Fibroblast of mammary gland (primary cell): ENCODE measurements at regions not wholly inside any gene's neighbourhood (a gene's known extent, or its start where the extent isn't known, plus 50 kb on each side); places are given as distances from the start of the nearest gene placed in this dataset.
"Not testable (repeated sequence)": the region's sequence is repeated elsewhere in the genome, so short reads cannot be mapped to it uniquely, and the experiment has no call there.

ENCODE experiments used
- DNase-seq: peaks from one replicate; pipeline ENCODE4 v3.0.0-alpha.2; 2010; ENCODE audit warnings: low read depth
- H3K4me3 ChIP-seq: 2 replicates; pipeline ENCODE4 v1.5.1; 2011; ENCODE audit warnings: low read depth, mild to moderate bottlenecking, low read length, moderate library complexity; ENCODE audit not compliant: control insufficient read depth
- CTCF ChIP-seq: conservative IDR thresholded peaks from 2 replicates; pipeline ENCODE4 v1.5.1; 2011; ENCODE audit warnings: low read depth, low read length, inconsistent platforms; ENCODE audit not compliant: control insufficient read depth, insufficient read depth

DNA sequence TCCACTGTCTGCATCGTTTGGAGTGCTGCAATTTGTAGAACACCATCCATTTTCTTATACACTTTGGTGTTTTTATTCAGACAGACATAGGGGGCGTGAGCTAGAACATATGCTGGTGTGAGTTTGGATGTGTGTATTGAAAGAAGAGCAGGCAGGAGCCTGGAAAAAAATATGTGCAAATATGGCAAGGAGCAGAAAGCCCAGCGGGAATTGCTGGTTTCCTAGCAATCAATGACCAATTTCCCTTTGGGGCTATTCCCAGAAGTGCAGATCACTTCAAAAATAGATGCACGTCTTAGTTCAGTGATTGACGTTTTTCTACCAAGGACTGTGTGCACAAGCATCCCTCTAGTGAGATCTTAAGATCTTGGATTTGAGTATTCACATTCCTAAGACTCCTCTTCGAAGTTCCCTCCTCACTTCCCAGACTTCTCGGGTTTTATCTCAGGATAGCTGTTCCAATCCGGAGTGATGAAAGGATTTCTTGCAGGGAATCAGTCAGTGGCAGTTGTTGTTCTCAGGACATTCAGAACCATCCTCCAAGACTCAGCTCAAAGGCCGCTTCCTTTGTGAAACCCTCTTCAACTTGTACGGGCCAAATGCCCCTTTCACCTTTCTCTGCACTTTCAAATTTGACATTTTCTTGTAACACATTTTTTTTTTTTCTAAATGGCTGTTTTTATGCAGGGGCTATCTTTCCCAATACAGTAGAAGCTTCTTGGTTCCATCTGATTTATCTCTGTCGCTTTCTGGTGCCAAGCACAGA lies 268.7 kb upstream of the ASIC2 start:
- TF ChIP-seq CTCF: no peak
- no peak for DNase-seq
- H3K4me3 ChIP-seq: no peak overlapping the region

DNA sequence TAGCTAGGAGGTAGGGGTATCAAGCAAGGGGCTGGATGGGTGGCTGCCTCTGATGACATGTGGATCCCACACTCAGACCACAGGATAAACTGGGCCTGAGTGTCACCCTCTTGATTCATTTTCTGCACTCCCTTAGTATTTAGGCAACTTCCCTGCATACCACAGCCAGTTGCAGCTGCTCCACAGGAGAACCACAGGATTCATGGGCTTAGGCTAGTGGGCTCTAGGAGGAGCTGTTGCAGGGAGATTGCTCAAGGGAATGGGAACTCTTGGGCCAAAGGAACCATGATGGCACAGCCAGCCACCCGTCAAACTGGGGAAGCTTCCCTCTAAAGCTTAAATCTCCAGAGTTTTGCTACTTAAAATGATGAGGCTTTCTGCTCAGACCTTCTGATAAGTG lies 269.7 kb upstream of the ASIC2 start:
- DNase-seq: no peak
- TF ChIP-seq CTCF: no peak
- H3K4me3 ChIP-seq: no peak overlapping the region

DNA sequence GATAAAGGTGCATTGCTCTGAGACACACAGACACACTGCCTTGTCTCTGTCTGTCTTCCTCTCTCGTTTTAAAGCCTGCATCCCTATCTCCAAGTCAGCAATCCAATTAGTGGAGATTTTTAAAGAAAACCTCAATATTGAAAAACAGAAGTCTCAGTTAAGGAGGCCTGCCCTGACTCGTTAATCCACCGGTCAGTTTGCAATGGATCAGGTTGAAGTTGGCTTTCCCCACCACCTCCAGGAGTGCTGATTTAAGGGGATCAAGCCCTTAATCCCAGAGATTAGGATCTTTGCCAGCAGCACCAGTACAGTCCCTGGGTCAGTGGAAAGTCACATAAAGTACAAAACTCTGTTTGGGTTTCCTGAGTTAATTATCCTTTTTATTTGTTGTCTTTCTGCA lies 271.1 kb upstream of the ASIC2 start:
- no peak for DNase-seq
- no peak for TF ChIP-seq CTCF

DNA sequence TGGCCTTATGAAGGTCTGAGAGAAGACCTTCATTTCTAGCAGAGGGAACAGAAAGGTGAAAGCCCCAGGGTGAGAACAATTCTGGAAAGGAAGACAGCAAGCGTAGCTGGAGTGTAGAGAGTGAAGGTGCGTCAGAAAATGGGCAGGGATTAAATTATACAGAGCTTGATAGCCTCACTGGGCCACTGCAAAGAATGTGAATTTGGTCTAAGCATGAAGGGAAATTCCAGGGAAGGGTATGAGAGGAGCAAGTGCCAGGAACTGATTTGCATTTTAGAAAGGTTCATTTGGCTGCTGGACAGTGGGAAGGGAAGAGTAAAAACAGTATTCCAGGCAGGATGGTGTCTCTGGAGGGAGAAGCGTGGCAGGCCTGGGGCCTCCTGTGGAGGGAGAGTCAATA lies 274.1 kb upstream of the ASIC2 start:
- DNase-seq: no peak
- no peak overlapping the region for H3K4me3 ChIP-seq
- no peak for TF ChIP-seq CTCF

More for the DNA sequence above, 271.1 kb upstream of the ASIC2 start:
- H3K4me3 ChIP-seq: no peak overlapping the region

GRCh38 chr17:33572615-33573014 lies 279.5 kb upstream of the ASIC2 start:
- H3K4me3 ChIP-seq: no peak overlapping the region
- DNase-seq: no peak
- no peak for TF ChIP-seq CTCF

- no peak overlapping the region for H3K4me3 ChIP-seq
- DNase-seq: no peak
- no peak for TF ChIP-seq CTCF
Observed at GRCh38 chr17:33574942-33575445, 281.9 kb upstream of the ASIC2 start.

DNA sequence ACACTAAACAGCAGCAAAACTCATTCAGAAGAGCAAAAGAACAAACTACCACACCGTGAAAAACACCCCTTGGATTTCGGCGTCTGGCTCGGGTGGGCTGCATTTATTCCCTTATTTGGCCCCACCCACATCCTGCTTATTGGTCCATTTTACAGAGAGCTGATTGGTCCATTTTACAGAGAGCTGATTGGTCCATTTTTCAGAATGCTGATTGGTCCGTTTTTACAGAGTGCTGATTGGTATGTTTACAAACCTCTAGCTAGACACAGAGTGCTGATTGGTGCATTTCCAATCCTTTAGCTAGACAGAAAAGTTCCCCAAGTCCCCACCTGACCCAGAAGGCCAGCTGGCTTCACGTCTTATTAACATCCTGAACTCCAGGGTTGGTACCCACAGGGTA lies 286.6 kb upstream of the ASIC2 start:
- not testable (repeated sequence) for H3K4me3 ChIP-seq, DNase-seq
